ENCODE measurements at regions not wholly inside any gene's neighbourhood (a gene's known extent, or its start where the extent isn't known, plus 50 kb on each side); places are given as distances from the start of the nearest gene placed in this dataset.

- no TSS peak for BruUV-seq (replicated peaks)
- CTCF ChIA-PET, result no interaction called here
Observed at GRCh38 chr6:91761621-91762020, 1174.7 kb upstream of the MAP3K7 start.

GRCh38 chr6:91754691-91755090, 1167.8 kb upstream of the MAP3K7 start:
- Histone ChIP-seq H3K27me3 (replicated peaks; ENCODE audit: insufficient read depth, low read depth, low read length, poor library complexity) (no peaks in the 10 kb centered on the region), H3K4me1 (ENCODE audit: insufficient read depth, low read length, poor library complexity, severe bottlenecking) (no peaks in the 10 kb centered on the region), H3K36me3 (ENCODE audit: insufficient read depth, low read length, poor library complexity, severe bottlenecking) (no peaks in the 10 kb centered on the region), H3K4me3 (ENCODE audit: low read depth, low read length, poor library complexity, severe bottlenecking) (no peak overlapping the region), H3K9me3 (ENCODE audit: low read depth, low read length, poor library complexity, severe bottlenecking) (no peaks in the 10 kb centered on the region), H3K27ac (ENCODE audit: low read depth, low read length, poor library complexity, severe bottlenecking) (no peak overlapping the region)
- TF ChIP-seq EZH2 (IDR thresholded peaks at IDR 0.05; ENCODE audit: borderline replicate concordance, low read depth, low read length, poor library complexity, severe bottlenecking) (no peak), CTCF (conservative IDR thresholded peaks at IDR 0.05; ENCODE audit: low read depth, low read length) (no peak)
- DNase-seq (ENCODE audit: low spot score), result no peak
- no TSS peak for BruUV-seq (replicated peaks)
- ChIA-PET CTCF (no interaction called here), POLR2A (ENCODE audit: low non-redundant PET) (no interaction called here)
- intact Hi-C loops (cut with micrococcal nuclease; ENCODE audit: unreplicated experiment), result no loop called here

More at GRCh38 chr6:91761621-91762020, 1174.7 kb upstream of the MAP3K7 start:
- Histone ChIP-seq H3K4me1 (ENCODE audit: insufficient read depth, low read length, poor library complexity, severe bottlenecking) (no peaks in the 10 kb centered on the region), H3K36me3 (ENCODE audit: insufficient read depth, low read length, poor library complexity, severe bottlenecking) (no peaks in the 10 kb centered on the region), H3K4me3 (ENCODE audit: low read depth, low read length, poor library complexity, severe bottlenecking) (no peak overlapping the region), H3K9me3 (ENCODE audit: low read depth, low read length, poor library complexity, severe bottlenecking) (no peaks in the 10 kb centered on the region), H3K27me3 (replicated peaks; ENCODE audit: insufficient read depth, low read depth, low read length, poor library complexity) (no peaks in the 10 kb centered on the region), H3K27ac (ENCODE audit: low read depth, low read length, poor library complexity, severe bottlenecking) (no peak overlapping the region)
- intact Hi-C loops (cut with micrococcal nuclease; ENCODE audit: unreplicated experiment), result no loop called here
- no peak for DNase-seq (ENCODE audit: low spot score)
- TF ChIP-seq EZH2 (IDR thresholded peaks at IDR 0.05; ENCODE audit: borderline replicate concordance, low read depth, low read length, poor library complexity, severe bottlenecking) (no peak), CTCF (conservative IDR thresholded peaks at IDR 0.05; ENCODE audit: low read depth, low read length) (no peak)
- POLR2A ChIA-PET (ENCODE audit: low non-redundant PET), result no interaction called here

GRCh38 chr6:91751526-91751925, 1164.7 kb upstream of the MAP3K7 start:
- no peak for DNase-seq (ENCODE audit: low spot score)
- Histone ChIP-seq H3K4me3 (ENCODE audit: low read depth, low read length, poor library complexity, severe bottlenecking) (no peak overlapping the region), H3K36me3 (ENCODE audit: insufficient read depth, low read length, poor library complexity, severe bottlenecking) (no peaks in the 10 kb centered on the region), H3K27ac (ENCODE audit: low read depth, low read length, poor library complexity, severe bottlenecking) (no peak overlapping the region), H3K4me1 (ENCODE audit: insufficient read depth, low read length, poor library complexity, severe bottlenecking) (no peaks in the 10 kb centered on the region), H3K9me3 (ENCODE audit: low read depth, low read length, poor library complexity, severe bottlenecking) (no peaks in the 10 kb centered on the region), H3K27me3 (replicated peaks; ENCODE audit: insufficient read depth, low read depth, low read length, poor library complexity) (no peaks in the 10 kb centered on the region)
- CTCF ChIA-PET, result no interaction called here
- POLR2A ChIA-PET (ENCODE audit: low non-redundant PET), result no interaction called here
- BruUV-seq (replicated peaks), result no TSS peak
- intact Hi-C loops (cut with micrococcal nuclease; ENCODE audit: unreplicated experiment), result no loop called here
- no peak for TF ChIP-seq CTCF (conservative IDR thresholded peaks at IDR 0.05; ENCODE audit: low read depth, low read length)
- TF ChIP-seq EZH2 (IDR thresholded peaks at IDR 0.05; ENCODE audit: borderline replicate concordance, low read depth, low read length, poor library complexity, severe bottlenecking), result no peak

All from A673 (cell line).